Transverse colon (tissue), 4 donors: ENCODE measurements at regions not wholly inside any gene's neighbourhood (a gene's known extent, or its start where the extent isn't known, plus 50 kb on each side); places are given as distances from the start of the nearest gene placed in this dataset.

ENCODE experiments used
- DNase-seq: peaks from one replicate; pipeline ENCODE4 v3.0.0-alpha.2; 2019
- H3K27ac ChIP-seq, 4 donors: fragments of 200-600 bp; sonication (generic); 2 replicates each; pipeline ENCODE4 v1.5.1; 2016 to 2018; ENCODE audit warnings: inconsistent platforms in 4 of 4
- H3K27me3 ChIP-seq: fragments of 200-600 bp; sonication (generic); 2 replicates; pipeline ENCODE4 v1.5.1; 2017; ENCODE audit warnings: inconsistent platforms
- H3K36me3 ChIP-seq, 4 donors: fragments of 200-600 bp; sonication (generic); 2 replicates each; pipeline ENCODE4 v1.5.1; 2017 to 2019; ENCODE audit warnings: inconsistent platforms in 4 of 4
- H3K4me1 ChIP-seq, 4 donors: fragments of 200-600 bp; sonication (generic); 2 replicates each; pipeline ENCODE4 v1.5.1; 2017 to 2020; ENCODE audit warnings: inconsistent platforms in 4 of 4
- H3K4me3 ChIP-seq, 4 donors: fragments of 200-600 bp; sonication (generic); 1 replicate in 1 of 4; 2 replicates in 3 of 4; pipeline versions ENCODE4 v1.5.1 to v1.6.1; 2017 to 2019; ENCODE audit warnings: inconsistent platforms in 4 of 4
- H3K9me3 ChIP-seq, 2 donors: fragments of 200-600 bp; sonication (generic); 2 replicates each; pipeline ENCODE4 v1.5.1; 2017 to 2019; ENCODE audit warnings: inconsistent platforms in 2 of 2
- EP300 ChIP-seq: sonication (generic); formaldehyde crosslinking; IDR thresholded peaks from one replicate; pipeline ENCODE4 v1.6.1; 2017; ENCODE audit warnings: antibody characterized with exemption, low read depth
- POLR2A ChIP-seq: fragments of 450-650 bp; IDR thresholded peaks from one replicate; pipeline ENCODE4 v1.6.1; 2016; ENCODE audit warnings: antibody characterized with exemption, mild to moderate bottlenecking, moderate library complexity
- POLR2AphosphoS5 ChIP-seq, 3 donors: sonication (generic); formaldehyde crosslinking; IDR thresholded peaks; one replicate each; pipeline ENCODE4 v1.6.1; 2016; ENCODE audit warnings: antibody characterized with exemption in 3 of 3
- WGBS, 2 donors: methylation state at CpG; one replicate each; pipeline ENCODE4 v1.1.5; 2018; ENCODE audit warnings: low coverage in 1 of 2; 5-methylcytosine and 5-hydroxymethylcytosine counted together
- in situ Hi-C, 4 donors: fragments of 200-750 bp; cut with MboI; loops; one replicate each; pipeline versions ENCODE4 v1.15.0 to v1.15.1; 2017; ENCODE audit warnings: low sequenced_read_pairs in 3 of 4, low pct_ligation_motif_present in 1 of 4, low pct_unique_long_range_greater_than_20kb in 1 of 4
- intact Hi-C: fragments of 100-400 bp; cut with DNase I; formaldehyde crosslinking; loops from one replicate; pipeline ENCODE4 v1.15.1; 2023; ENCODE audit warnings: low total_unique reads
- TF ChIP-seq, protein P1 (sequence below), 5 experiments: fragments of 200-600 bp in 3 of 5; fragments of 450-650 bp in 2 of 5; sonication (generic) in 3 of 5; IDR thresholded peaks; 1 replicate in 2 of 5; 2 replicates in 3 of 5; pipeline ENCODE4 v1.5.1; 2016 to 2017; ENCODE audit warnings: antibody characterized with exemption in 5 of 5, inconsistent platforms in 3 of 5, mild to moderate bottlenecking in 2 of 5, moderate library complexity in 1 of 5

- H3K4me1 ChIP-seq, result no peaks in the 10 kb centered on the region
- no peaks in the 10 kb centered on the region for H3K9me3 ChIP-seq
- in situ Hi-C loops (no loop called here), intact Hi-C loops (no loop called here)
- no peaks in the 10 kb centered on the region for H3K36me3 ChIP-seq
- no peak overlapping the region for H3K27ac ChIP-seq
- H3K4me3 ChIP-seq, result no peak overlapping the region
- no peaks in the 10 kb centered on the region for H3K27me3 ChIP-seq
- WGBS, 2 donors, result 71 to 76% methylated on average over 5 of the region's 5 CpGs
- no peak for DNase-seq
- TF ChIP-seq POLR2A (no peak), EP300 (no peak), POLR2AphosphoS5 (IDR thresholded peaks at IDR 0.05) (no peak)
- TF ChIP-seq, protein P1, sequence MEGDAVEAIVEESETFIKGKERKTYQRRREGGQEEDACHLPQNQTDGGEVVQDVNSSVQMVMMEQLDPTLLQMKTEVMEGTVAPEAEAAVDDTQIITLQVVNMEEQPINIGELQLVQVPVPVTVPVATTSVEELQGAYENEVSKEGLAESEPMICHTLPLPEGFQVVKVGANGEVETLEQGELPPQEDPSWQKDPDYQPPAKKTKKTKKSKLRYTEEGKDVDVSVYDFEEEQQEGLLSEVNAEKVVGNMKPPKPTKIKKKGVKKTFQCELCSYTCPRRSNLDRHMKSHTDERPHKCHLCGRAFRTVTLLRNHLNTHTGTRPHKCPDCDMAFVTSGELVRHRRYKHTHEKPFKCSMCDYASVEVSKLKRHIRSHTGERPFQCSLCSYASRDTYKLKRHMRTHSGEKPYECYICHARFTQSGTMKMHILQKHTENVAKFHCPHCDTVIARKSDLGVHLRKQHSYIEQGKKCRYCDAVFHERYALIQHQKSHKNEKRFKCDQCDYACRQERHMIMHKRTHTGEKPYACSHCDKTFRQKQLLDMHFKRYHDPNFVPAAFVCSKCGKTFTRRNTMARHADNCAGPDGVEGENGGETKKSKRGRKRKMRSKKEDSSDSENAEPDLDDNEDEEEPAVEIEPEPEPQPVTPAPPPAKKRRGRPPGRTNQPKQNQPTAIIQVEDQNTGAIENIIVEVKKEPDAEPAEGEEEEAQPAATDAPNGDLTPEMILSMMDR (IDR thresholded peaks at IDR 0.05), result no peak
Measured at GRCh38 chr12:85363382-85364190, 83.6 kb downstream of the ALX1 start.

GRCh38 chr12:85367936-85368335 is 87.9 kb downstream of the ALX1 start:
- Histone ChIP-seq H3K27me3 (no peaks in the 10 kb centered on the region), H3K27ac (no peak overlapping the region), H3K4me3 (no peak overlapping the region), H3K36me3 (no peaks in the 10 kb centered on the region), H3K9me3 (no peaks in the 10 kb centered on the region), H3K4me1 (no peaks in the 10 kb centered on the region)
- intact Hi-C loops, result no loop called here
- no peak for DNase-seq
- in situ Hi-C loops, result no loop called here
- 44 to 60% methylated on average over 2 of the region's 2 CpGs for WGBS, 2 donors
- TF ChIP-seq EP300 (no peak), POLR2A (no peak), POLR2AphosphoS5 (IDR thresholded peaks at IDR 0.05) (no peak)
- TF ChIP-seq, protein P1 (IDR thresholded peaks at IDR 0.05), result no peak

DNA sequence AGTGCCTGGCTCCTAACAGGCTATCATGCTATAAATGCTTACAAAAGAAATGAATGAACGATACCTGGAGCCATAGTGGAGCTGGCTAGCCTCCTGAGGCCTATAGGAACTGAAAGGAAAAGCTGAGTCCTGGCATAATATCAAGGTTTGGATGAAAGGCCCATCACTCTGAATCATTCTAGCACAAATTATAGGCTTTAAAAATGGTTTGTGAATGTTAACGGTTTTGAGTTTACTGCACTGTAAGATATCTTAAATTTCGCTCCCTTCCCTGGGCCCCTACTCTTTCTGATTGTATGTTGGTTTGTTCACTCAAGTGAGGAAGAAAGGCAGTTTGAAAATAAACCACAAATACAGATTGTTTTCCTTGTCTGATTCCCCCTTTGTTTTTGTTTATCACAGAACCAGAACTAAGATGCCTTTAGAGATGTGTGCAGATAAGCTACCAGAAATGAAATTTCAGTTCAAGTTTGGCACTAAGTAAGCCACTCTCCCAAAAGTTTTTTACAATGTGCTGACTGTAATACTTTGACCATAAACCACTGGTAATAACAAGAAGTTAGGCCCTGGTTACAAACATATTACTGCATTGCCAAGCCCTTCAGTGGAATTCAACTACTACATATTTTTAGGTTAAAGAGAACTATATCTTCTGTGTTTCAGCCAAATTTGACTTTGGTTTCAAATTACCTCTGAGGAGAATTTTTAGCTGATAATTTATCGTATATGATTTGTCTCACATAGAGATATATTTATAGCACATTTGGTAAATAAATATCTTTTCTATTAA is 89.5 kb downstream of the ALX1 start:
- Histone ChIP-seq H3K4me3 (no peak overlapping the region), H3K36me3 (no peaks in the 10 kb centered on the region), H3K27me3 (no peaks in the 10 kb centered on the region), H3K4me1 (no peaks in the 10 kb centered on the region), H3K9me3 (no peaks in the 10 kb centered on the region), H3K27ac (no peak overlapping the region)
- TF ChIP-seq POLR2A (no peak), POLR2AphosphoS5 (IDR thresholded peaks at IDR 0.05) (no peak), EP300 (no peak)
- TF ChIP-seq, protein P1 (IDR thresholded peaks at IDR 0.05), result no peak
- DNase-seq, result no peak
- in situ Hi-C loops (no loop called here), intact Hi-C loops (no loop called here)
- WGBS, 2 donors, result 65 to 68% methylated on average over 4 of the region's 4 CpGs

DNA sequence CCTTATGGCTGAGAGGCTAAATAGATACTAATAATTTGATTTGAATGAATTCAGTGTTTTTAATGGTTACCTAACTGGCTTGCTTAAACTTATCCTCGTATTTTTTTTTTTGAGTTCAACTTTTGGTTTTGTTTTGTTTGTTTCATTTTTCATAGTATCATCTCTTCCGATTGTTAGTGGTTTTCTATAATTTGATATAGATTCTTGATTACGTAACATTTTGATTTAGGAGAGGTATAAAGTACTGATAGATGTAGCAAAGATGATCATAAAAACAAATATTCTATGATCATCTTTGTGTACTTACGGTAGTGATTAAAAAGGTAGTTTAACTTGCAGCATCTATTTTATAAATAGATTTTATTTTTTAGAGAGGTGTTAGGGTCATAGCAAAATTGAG is 93.0 kb downstream of the ALX1 start:
- Histone ChIP-seq H3K4me3 (no peak overlapping the region), H3K4me1 (no peaks in the 10 kb centered on the region), H3K27me3 (no peaks in the 10 kb centered on the region), H3K9me3 (no peaks in the 10 kb centered on the region), H3K36me3 (no peaks in the 10 kb centered on the region), H3K27ac (no peak overlapping the region)
- TF ChIP-seq, protein P1 (IDR thresholded peaks at IDR 0.05), result no peak
- TF ChIP-seq EP300, result no peak
- intact Hi-C loops, result loop anchor here (1.0 kb wide), 1 partner anchor 8 kb away; no protein-coding TSS in a partner anchor
- in situ Hi-C loops, result no loop called here
- WGBS, 2 donors, result 87 to 89% methylated on average over 4 of the region's 4 CpGs
- DNase-seq, result no peak
